GM18517 (cell line): ENCODE measurements at regions not wholly inside any gene's neighbourhood (a gene's known extent, or its start where the extent isn't known, plus 50 kb on each side); places are given as distances from the start of the nearest gene placed in this dataset.
"Not testable (repeated sequence)": the region's sequence is repeated elsewhere in the genome, so short reads cannot be mapped to it uniquely, and the experiment has no call there.

Source experiments
- ATAC-seq: cut with Tn5 transposase; IDR thresholded peaks from one replicate; pipeline ENCODE4 v1.9.1; 2021; ENCODE audit warnings: mild to moderate bottlenecking, moderate library complexity; ENCODE audit not compliant: unreplicated experiment

GRCh38 chr4:32597354-32597753, 1877.2 kb downstream of the PCDH7 start:
- no peak for ATAC-seq

GRCh38 chr4:32601848-32602247, 1881.7 kb downstream of the PCDH7 start:
- no peak for ATAC-seq

GRCh38 chr4:32607978-32608377, 1887.8 kb downstream of the PCDH7 start:
- no peak for ATAC-seq

GRCh38 chr4:32624943-32625603, 1904.9 kb downstream of the PCDH7 start:
- ATAC-seq: no peak

- ATAC-seq: no peak
Measured at GRCh38 chr4:32625687-32626337, 1905.6 kb downstream of the PCDH7 start.

GRCh38 chr4:32631831-32632230, 1911.7 kb downstream of the PCDH7 start:
- ATAC-seq: no peak

GRCh38 chr4:32633421-32633820, 1913.3 kb downstream of the PCDH7 start:
- no peak for ATAC-seq

- ATAC-seq: no peak
Measured at GRCh38 chr4:32645653-32646052, 1925.5 kb downstream of the PCDH7 start.

GRCh38 chr4:32658019-32658418, 1937.8 kb downstream of the PCDH7 start:
- no peak for ATAC-seq

- no peak for ATAC-seq
Measured at GRCh38 chr4:32661229-32661628, 1941.1 kb downstream of the PCDH7 start.

- no peak for ATAC-seq
Measured at GRCh38 chr4:32662803-32663202, 1942.6 kb downstream of the PCDH7 start.

GRCh38 chr4:32672359-32672758, 1952.2 kb downstream of the PCDH7 start:
- ATAC-seq: no peak

- no peak for ATAC-seq
Measured at GRCh38 chr4:32680946-32681345, 1960.8 kb downstream of the PCDH7 start.

- ATAC-seq: no peak
Measured at GRCh38 chr4:32684160-32684559, 1964.0 kb downstream of the PCDH7 start.

GRCh38 chr4:32686123-32686522, 1966.0 kb downstream of the PCDH7 start:
- no peak for ATAC-seq

- no peak for ATAC-seq
Measured at GRCh38 chr4:32689518-32689917, 1969.3 kb downstream of the PCDH7 start.

- ATAC-seq: no peak
Measured at GRCh38 chr4:32697281-32697814, 1977.2 kb downstream of the PCDH7 start.

GRCh38 chr4:32700838-32701237, 1980.7 kb downstream of the PCDH7 start:
- ATAC-seq: no peak

GRCh38 chr4:32706893-32707292, 1986.7 kb downstream of the PCDH7 start:
- ATAC-seq: no peak

- not testable (repeated sequence) for ATAC-seq
Measured at GRCh38 chr4:32716090-32716620, 1996.0 kb downstream of the PCDH7 start.

- no peak for ATAC-seq
Measured at GRCh38 chr4:32735856-32736590, 2015.9 kb downstream of the PCDH7 start.
